ENCODE measurements at regions not wholly inside any gene's neighbourhood (a gene's known extent, or its start where the extent isn't known, plus 50 kb on each side); places are given as distances from the start of the nearest gene placed in this dataset.

DNA sequence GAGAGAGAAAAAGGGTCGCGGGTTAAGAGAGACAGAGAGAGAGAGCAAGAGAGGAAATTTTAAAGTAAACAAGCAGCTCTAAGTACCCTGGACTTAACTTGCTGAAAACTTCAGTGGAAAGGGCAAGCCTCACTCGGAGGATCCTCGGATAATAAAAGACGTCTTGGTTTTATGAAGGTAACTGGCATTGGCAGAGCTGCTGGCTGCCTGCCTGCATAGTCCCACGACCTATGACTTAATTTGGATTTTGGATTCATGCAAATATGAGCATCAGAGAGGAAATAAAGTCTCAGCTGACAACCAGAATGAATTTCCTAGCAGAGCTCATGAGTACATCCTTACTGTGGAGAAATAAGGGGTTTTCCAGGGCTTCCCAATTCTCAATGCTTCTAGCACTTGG lies 95.1 kb upstream of the PDZRN3 start:
- no peak for DNase-seq (ENCODE audit: low read depth)
- H3K4me3 ChIP-seq (ENCODE audit: low read depth, low read length): no peak overlapping the region

DNA sequence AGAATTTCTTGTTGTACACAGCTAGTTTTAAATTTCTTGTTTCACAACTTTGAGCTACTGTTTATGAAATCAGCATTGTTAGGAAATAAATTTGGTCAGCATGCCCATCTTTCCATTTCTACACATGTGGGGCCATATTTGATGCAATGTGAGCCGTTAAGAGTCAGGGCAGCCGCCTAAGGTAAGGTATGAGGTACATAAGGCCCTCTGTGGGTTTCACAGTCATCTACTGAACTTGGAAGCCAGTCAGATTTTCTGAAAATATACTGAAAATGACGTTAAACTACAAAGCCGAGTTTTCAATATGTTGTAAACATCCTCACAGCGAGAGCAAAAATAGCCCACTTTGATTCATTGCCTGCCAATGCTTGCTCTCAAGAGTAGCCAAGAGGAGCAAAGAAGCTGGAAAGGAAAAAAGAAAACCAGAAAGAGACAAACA lies 94.7 kb upstream of the PDZRN3 start:
- DNase-seq (ENCODE audit: low read depth): no peak
- H3K4me3 ChIP-seq (ENCODE audit: low read depth, low read length): no peak overlapping the region
- TF ChIP-seq, protein P1, sequence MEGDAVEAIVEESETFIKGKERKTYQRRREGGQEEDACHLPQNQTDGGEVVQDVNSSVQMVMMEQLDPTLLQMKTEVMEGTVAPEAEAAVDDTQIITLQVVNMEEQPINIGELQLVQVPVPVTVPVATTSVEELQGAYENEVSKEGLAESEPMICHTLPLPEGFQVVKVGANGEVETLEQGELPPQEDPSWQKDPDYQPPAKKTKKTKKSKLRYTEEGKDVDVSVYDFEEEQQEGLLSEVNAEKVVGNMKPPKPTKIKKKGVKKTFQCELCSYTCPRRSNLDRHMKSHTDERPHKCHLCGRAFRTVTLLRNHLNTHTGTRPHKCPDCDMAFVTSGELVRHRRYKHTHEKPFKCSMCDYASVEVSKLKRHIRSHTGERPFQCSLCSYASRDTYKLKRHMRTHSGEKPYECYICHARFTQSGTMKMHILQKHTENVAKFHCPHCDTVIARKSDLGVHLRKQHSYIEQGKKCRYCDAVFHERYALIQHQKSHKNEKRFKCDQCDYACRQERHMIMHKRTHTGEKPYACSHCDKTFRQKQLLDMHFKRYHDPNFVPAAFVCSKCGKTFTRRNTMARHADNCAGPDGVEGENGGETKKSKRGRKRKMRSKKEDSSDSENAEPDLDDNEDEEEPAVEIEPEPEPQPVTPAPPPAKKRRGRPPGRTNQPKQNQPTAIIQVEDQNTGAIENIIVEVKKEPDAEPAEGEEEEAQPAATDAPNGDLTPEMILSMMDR (IDR thresholded peaks at IDR 0.05; ENCODE audit: control insufficient read depth, extremely low read depth, insufficient read depth): no peak

More for the DNA sequence above, 95.1 kb upstream of the PDZRN3 start:
- TF ChIP-seq, protein P1 (IDR thresholded peaks at IDR 0.05; ENCODE audit: control insufficient read depth, extremely low read depth, insufficient read depth): no peak

DNA sequence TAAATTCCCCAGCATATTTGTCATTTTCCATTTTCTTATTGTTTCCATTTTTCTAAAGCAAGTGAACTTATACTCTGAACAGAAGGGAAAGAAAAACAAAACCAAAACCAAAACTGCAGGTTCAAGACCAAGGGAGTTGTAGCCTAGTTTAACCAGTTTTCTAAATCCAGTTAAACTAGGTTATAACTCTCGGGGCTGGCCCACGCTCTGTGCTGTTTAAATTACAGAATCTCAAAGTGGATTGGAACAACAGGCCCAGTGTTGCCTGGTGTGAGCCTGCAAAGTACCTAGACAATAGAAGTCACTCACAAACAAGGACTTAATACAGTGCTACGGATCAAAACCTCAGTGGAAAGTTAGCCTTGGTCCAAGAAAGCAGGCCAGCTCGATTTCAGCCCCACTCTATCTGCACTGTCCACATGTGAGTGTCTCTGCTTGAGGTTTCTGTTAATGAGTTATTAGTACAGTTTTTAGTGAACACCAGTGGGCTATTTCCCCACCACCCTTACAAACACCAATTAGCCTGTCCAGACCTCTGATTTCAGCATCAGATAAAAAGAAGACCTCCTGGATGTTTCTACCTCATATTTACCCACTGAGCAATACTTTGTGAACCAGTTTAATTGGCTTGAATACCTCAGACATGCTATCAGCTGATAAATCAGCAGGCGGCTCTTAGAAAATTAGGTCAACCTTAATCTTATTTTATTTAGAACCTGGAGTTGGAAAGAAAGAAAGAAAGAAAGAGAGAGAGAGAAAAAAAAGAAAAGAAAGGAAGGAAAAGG lies 93.8 kb upstream of the PDZRN3 start:
- peak; percentile 37 for DNase-seq (ENCODE audit: low read depth)
- TF ChIP-seq, protein P1 (IDR thresholded peaks at IDR 0.05; ENCODE audit: control insufficient read depth, extremely low read depth, insufficient read depth): no peak
- H3K4me3 ChIP-seq (ENCODE audit: low read depth, low read length): no peak overlapping the region

DNA sequence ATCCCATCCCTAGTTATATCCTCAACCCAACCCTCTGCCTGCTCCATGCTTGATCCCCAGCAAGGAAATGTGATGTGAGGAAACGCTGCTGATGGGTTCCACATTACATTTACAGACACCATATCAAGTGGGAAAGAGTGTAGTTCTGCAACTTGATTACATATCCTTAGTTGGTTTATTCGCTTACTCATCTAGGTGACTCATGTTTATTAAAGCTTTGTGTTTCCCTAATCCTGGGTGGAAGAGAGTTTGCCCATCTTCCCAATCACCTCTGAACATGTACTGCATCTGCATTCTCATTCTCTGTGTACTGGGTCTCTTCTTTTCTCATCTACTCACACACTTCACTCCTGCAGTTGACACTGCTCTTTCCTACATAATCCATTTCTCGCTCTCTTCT lies 91.7 kb upstream of the PDZRN3 start:
- H3K4me3 ChIP-seq (ENCODE audit: low read depth, low read length): no peak overlapping the region
- TF ChIP-seq, protein P1 (IDR thresholded peaks at IDR 0.05; ENCODE audit: control insufficient read depth, extremely low read depth, insufficient read depth): no peak
- DNase-seq (ENCODE audit: low read depth): no peak

DNA sequence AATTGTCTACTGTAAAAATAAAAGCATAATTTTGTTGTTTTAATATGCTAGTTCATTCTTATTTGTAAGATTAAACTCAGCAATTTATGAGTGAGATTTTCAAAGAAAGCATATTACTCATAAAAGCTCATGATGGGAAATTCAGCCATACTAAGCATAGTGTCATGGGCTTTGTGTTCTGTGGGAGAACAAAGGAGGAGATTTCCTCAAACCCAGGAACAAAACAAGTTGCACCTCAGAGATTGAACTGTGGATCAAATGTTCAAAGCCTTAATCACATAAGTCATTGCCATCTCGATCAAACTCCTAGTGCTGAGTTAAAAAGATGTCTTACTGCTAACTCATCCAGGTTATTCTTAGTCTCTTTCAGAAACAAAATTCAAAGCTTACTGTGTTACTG lies 85.6 kb upstream of the PDZRN3 start:
- DNase-seq (ENCODE audit: low read depth): no peak
- H3K4me3 ChIP-seq (ENCODE audit: low read depth, low read length): no peak overlapping the region
- TF ChIP-seq, protein P1 (IDR thresholded peaks at IDR 0.05; ENCODE audit: control insufficient read depth, extremely low read depth, insufficient read depth): no peak

DNA sequence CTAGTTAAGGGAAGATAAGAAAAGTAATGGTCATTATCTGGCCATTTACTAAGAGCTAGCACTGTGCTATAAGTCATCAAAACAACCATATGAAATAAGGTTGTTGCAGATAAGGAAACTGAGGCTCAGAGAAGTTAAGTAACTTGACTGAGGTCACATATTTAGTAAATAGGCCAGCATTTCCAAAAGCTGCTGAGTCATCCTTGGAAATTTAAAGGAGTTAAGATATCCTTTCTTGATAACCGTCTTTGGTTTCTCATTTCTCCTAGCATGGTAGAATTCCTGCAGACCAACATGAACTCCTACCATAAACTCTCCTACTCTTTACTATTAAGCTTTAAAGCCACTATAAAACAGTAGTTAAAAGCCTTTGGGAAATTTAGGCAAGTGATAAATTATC lies 85.0 kb upstream of the PDZRN3 start:
- no peak overlapping the region for H3K4me3 ChIP-seq (ENCODE audit: low read depth, low read length)
- DNase-seq (ENCODE audit: low read depth): no peak
- TF ChIP-seq, protein P1 (IDR thresholded peaks at IDR 0.05; ENCODE audit: control insufficient read depth, extremely low read depth, insufficient read depth): no peak

DNA sequence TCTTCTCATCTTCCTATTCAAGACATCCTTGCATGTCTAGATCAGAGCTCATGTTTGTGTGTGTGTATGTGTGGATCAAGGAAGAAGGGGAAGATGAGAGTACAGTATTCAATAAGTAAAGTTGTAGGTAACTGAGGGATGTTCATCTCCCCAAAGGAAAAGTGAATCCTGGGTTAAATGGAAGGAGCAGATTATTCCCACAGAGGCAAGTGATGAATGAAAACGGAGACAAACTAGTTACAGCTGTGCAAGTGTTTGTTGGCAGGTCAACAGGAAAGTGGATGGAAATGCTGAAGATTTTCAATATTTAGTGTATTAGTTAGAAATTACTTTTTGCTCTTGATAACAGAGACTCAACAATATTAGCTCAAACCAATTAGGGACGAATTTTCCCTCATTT lies 84.2 kb upstream of the PDZRN3 start:
- TF ChIP-seq, protein P1 (IDR thresholded peaks at IDR 0.05; ENCODE audit: control insufficient read depth, extremely low read depth, insufficient read depth): no peak

More for the DNA sequence above, 84.2 kb upstream of the PDZRN3 start:
- H3K4me3 ChIP-seq (ENCODE audit: low read depth, low read length): no peak overlapping the region
- DNase-seq (ENCODE audit: low read depth): no peak
